ENCODE measurements at regions not wholly inside any gene's neighbourhood (a gene's known extent, or its start where the extent isn't known, plus 50 kb on each side); places are given as distances from the start of the nearest gene placed in this dataset.
"Not testable (repeated sequence)": the region's sequence is repeated elsewhere in the genome, so short reads cannot be mapped to it uniquely, and the experiment has no call there.

DNA sequence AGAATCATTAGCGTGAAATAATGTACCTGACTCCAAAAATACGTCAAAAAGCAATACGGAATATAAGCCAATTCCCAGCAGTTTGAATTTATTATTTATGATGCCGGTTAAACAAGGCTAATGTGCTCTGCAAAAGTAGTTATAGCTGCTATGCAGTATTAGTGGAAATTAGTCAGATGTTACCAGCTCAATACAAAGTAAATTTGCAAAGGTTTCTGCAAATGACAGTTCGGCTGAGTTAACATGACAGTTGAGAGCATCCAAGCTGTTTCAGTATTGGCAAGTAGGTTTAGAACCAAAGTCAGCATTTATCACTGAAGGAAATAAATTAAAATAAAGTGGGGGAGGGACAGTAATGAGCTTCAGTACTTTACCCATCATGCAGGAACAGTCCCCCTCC, 1665.8 kb upstream of the FLRT2 start:
- Mint-ChIP-seq H3K4me3 (no peak overlapping the region), H3K4me1 (no peaks in the 10 kb centered on the region), H3K27me3 (no peaks in the 10 kb centered on the region), H3K9me3 (peaks cover 0 to 12% (median 4%) of the 10 kb centered on the region in 7 donors), H3K27ac (no peak overlapping the region), H3K36me3 (no peaks in the 10 kb centered on the region)
- ATAC-seq (ENCODE audit: low read depth in 2 of 2) (no peak), DNase-seq (no peak)

DNA sequence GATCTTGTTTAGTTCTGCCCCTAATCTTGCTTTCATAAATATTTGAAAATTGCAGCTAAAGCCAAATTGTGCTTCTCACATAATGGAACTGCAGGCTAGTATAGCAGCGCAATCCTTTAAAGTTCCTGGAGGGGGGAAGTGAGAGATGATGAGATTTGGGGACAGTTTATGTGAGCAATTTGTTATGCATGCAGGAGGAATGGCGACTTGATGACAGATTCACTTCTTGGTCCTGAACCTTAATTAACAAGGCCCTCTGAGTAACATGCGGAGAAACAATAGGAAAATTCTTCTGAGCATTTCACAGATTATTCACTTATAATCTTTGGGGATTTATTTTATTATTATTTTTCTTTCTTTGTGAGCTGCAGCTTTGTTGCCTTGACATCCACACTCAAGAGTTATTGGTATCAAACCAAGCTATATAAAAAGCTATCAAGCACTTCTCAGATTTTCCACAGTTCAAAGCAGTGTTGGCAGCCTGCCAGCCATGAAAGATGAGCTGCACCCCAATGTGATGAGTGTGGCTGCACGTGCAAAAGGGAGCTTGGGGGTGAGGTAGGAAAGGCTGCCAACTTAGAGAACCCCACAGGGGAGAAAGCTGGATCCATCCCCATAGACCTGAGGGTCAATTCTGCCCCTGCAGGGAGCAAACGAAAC, 1662.2 kb upstream of the FLRT2 start:
- DNase-seq (no peak), ATAC-seq (ENCODE audit: low read depth in 2 of 2) (no peak)
- Mint-ChIP-seq H3K4me3 (no peak overlapping the region), H3K9me3 (peaks cover 0 to 11% (median 3%) of the 10 kb centered on the region in 7 donors), H3K36me3 (no peaks in the 10 kb centered on the region), H3K27me3 (no peaks in the 10 kb centered on the region), H3K27ac (no peak overlapping the region), H3K4me1 (no peaks in the 10 kb centered on the region)

DNA sequence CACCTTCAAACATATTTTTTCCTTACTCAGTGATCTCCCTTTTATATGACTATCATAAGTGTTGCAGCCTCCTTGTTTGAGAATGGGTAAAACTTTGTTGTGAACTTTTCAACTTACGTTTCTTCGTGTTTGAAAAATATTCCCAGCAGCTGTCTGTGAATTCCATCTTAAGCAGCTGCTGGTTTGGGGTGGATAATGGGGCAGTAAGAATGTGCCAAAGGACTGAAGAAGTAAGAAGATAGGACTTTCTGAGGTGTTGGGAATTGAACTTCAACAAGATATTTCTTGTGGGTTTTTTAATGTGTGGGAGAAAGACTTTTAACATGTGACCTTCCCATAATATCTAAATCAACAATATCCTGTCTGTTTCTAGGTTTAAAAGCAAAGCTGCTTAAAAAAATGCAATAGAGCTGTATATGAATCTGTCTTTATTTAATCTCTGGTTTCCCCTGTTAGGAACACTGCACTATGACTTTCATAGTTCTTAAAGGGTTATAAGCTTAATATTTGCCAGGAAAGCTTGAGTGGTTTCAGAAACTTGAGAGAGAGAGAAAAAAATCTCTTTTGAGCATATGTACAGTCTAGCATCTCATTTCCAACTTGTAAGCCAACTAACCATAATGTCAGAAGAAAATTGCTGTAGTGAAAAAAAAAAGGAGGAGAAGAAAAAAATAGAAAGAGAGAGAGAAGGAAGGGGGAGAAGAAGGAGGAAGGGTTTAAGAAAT, 1659.2 kb upstream of the FLRT2 start:
- Mint-ChIP-seq H3K4me1 (no peaks in the 10 kb centered on the region), H3K36me3 (no peaks in the 10 kb centered on the region), H3K4me3 (no peak overlapping the region), H3K27me3 (no peaks in the 10 kb centered on the region), H3K9me3 (peaks cover 0 to 8% (median 0%) of the 10 kb centered on the region in 7 donors), H3K27ac (no peak overlapping the region)
- ATAC-seq (ENCODE audit: low read depth in 2 of 2) = no peak
- DNase-seq = no peak

- H3K4me3 Mint-ChIP-seq = no peak overlapping the region
- no peak overlapping the region for H3K27ac Mint-ChIP-seq
- no peaks in the 10 kb centered on the region for H3K36me3 Mint-ChIP-seq
- H3K27me3 Mint-ChIP-seq = no peaks in the 10 kb centered on the region
- no peak for ATAC-seq (ENCODE audit: low read depth in 2 of 2)
- DNase-seq = no peak
- H3K9me3 Mint-ChIP-seq = peaks cover 0 to 11% (median 0%) of the 10 kb centered on the region in 7 donors
- no peaks in the 10 kb centered on the region for H3K4me1 Mint-ChIP-seq
These were observed 1656.3 kb upstream of the FLRT2 start for GRCh38 chr14:83873669-83874068.

DNA sequence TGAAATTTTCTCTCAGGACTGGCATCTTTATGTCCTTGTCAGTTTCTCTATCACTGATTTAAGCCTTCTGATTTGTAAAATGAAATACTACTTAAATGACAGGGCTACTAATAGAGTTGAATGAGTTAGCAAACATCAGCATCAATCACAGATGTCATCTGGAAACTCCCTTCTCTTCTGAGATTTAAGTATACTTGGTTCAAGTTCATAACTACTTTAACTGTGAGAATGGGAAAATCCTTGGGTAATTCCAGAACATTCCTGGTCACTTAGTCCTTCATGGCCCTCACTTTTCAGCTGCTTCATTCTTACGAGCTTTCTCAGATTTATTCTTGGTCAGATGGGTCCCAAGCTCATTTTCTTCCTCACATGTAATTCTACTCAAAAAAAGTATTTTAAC, 1655.3 kb upstream of the FLRT2 start:
- Mint-ChIP-seq H3K27me3 (no peaks in the 10 kb centered on the region), H3K4me1 (no peaks in the 10 kb centered on the region), H3K27ac (no peak overlapping the region), H3K9me3 (peaks cover 0 to 11% (median 0%) of the 10 kb centered on the region in 7 donors), H3K36me3 (no peaks in the 10 kb centered on the region), H3K4me3 (no peak overlapping the region)
- no peak for DNase-seq
- no peak for ATAC-seq (ENCODE audit: low read depth in 2 of 2)

DNA sequence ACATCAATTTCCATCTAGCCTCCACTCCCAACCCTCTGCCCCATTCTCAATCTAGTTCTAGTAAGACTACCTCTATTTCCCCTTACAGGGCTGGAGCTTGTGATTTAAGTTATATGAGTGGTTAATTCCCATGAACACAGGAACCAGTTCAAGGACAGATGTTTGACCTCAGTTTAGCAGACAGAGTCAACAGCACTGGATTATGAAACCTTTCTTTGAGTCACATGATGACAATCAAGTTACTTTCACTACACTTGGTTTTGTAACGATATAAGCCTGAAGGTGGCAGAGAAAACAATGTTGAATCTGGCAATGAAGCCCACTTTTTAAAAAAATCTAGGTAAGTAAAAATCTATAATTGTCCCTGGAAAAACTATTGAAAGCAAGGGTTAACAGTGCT, 1646.2 kb upstream of the FLRT2 start:
- H3K27ac Mint-ChIP-seq = no peak overlapping the region
- DNase-seq (no peak), ATAC-seq (ENCODE audit: low read depth in 2 of 2) (no peak)
- peaks cover 0 to 14% (median 5%) of the 10 kb centered on the region in 7 donors for H3K9me3 Mint-ChIP-seq
- H3K36me3 Mint-ChIP-seq = no peaks in the 10 kb centered on the region
- H3K27me3 Mint-ChIP-seq = no peaks in the 10 kb centered on the region
- H3K4me3 Mint-ChIP-seq = no peak overlapping the region
- no peaks in the 10 kb centered on the region for H3K4me1 Mint-ChIP-seq

- no peaks in the 10 kb centered on the region for H3K36me3 Mint-ChIP-seq
- H3K4me3 Mint-ChIP-seq = no peak overlapping the region
- DNase-seq (no peak), ATAC-seq (ENCODE audit: low read depth in 2 of 2) (no peak)
- peaks cover 0 to 8% (median 2%) of the 10 kb centered on the region in 7 donors for H3K9me3 Mint-ChIP-seq
- H3K27ac Mint-ChIP-seq = no peak overlapping the region
- H3K4me1 Mint-ChIP-seq = no peaks in the 10 kb centered on the region
- no peaks in the 10 kb centered on the region for H3K27me3 Mint-ChIP-seq
These were observed 1644.1 kb upstream of the FLRT2 start for GRCh38 chr14:83885837-83886293.

DNA sequence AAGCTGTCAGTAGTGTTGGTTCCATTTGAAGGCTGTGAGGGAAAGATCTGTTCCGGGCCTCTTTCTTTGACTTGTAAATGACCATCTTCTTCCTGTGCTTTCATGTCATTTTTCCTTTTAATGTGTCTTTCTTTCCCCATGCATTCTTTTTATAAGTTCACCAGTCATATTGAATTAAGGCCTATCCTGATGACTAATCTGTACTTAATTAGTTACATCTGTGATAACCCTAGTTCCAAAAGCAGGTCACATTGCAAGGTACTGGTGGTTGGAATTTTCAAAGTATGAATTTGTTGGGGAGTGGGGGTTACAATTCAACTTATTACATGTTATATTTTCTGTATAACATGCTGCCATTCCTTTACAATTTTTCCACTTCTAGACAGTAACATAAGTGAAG, 1642.1 kb upstream of the FLRT2 start:
- peaks cover 0 to 8% (median 2%) of the 10 kb centered on the region in 7 donors for H3K9me3 Mint-ChIP-seq

DNA sequence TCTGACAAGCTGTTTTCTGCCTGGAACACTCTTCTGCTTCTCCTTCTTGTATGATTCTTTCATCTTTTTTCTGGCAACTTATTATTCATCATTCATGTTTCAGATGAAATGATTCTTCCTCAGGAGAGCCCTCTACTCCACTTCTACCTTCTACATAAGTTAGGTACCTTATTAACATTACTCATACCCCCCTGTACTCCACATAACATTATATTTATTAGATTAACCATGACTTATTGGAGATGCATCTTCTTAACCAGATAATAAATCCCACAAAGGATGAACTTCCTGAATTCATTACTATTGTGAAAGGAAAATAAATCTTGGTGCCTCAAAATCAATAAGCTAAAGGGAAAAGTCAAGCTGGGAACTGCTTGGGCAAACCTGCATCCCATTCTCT, 1636.5 kb upstream of the FLRT2 start:
- Mint-ChIP-seq H3K4me3 (no peak overlapping the region), H3K27ac (no peak overlapping the region), H3K36me3 (no peaks in the 10 kb centered on the region), H3K27me3 (no peaks in the 10 kb centered on the region), H3K4me1 (no peaks in the 10 kb centered on the region), H3K9me3 (peaks cover 0 to 9% (median 0%) of the 10 kb centered on the region in 7 donors)
- ATAC-seq (ENCODE audit: low read depth in 2 of 2) = no peak
- no peak for DNase-seq

More for the DNA sequence above, 1642.1 kb upstream of the FLRT2 start:
- H3K36me3 Mint-ChIP-seq = no peaks in the 10 kb centered on the region
- no peaks in the 10 kb centered on the region for H3K27me3 Mint-ChIP-seq
- H3K4me3 Mint-ChIP-seq = no peak overlapping the region
- H3K4me1 Mint-ChIP-seq = no peaks in the 10 kb centered on the region
- no peak for DNase-seq
- H3K27ac Mint-ChIP-seq = no peak overlapping the region
- no peak for ATAC-seq (ENCODE audit: low read depth in 2 of 2)

DNA sequence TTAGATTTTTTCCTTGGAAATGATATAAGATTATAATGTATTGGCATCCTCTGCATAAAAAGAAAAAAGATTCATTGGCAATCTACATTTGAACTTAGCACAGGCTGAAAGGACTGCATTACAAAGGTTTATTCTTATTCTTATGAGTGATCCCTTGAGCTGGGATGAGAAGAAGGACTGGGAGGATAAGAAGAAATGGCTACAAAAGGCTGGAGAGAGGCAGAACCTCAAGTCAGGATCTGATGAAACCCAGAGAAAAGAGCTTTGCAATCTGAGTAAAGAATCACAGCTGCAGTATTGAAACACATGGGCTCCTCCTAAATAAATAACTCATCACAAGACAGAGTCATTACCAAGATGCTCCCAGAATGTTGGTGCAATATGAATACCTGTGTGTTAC, 1635.4 kb upstream of the FLRT2 start:
- ATAC-seq (ENCODE audit: low read depth in 2 of 2) (no peak), DNase-seq (no peak)
- H3K9me3 Mint-ChIP-seq = peaks cover 0 to 4% (median 0%) of the 10 kb centered on the region in 7 donors
- no peak overlapping the region for H3K4me3 Mint-ChIP-seq
- no peak overlapping the region for H3K27ac Mint-ChIP-seq
- no peaks in the 10 kb centered on the region for H3K27me3 Mint-ChIP-seq
- no peaks in the 10 kb centered on the region for H3K4me1 Mint-ChIP-seq
- no peaks in the 10 kb centered on the region for H3K36me3 Mint-ChIP-seq

DNA sequence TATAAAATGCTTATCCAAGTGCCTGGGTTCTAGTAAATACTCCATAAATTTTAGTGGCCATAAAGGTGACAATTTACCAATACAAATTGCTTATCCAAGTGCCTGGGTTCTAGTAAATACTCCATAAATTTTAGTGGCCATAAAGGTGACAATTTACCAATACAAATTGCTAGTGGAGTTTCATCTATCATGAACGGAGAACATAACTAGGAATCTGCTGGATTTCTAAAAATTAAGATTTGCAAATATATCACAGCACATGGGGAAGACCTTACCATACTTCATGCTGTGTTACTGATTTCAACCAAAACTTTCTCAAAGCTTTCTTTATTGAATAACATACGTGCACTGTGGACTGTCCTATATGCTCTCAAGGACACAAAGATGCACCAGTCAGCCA, 1631.4 kb upstream of the FLRT2 start:
- not testable (repeated sequence) for DNase-seq

DNA sequence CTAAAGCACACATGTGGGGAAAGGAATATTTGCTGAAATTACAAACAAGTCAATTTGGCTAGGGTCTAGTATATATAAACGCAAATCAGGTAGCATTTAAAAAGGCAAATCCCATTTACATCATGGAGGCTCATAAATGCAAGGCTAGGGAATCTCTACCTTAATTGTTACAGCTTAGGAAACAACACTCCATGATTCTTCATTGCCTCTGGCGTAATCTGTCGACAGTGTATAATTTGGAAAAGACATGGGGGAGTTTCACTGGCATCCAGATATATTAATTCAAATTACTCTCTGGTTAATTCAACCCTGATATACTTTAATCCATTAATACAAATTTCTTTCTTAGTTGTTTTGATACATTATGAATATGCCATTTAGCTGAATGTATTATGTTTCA, 1630.2 kb upstream of the FLRT2 start:
- Mint-ChIP-seq H3K27me3 (no peaks in the 10 kb centered on the region), H3K4me3 (no peak overlapping the region), H3K27ac (no peak overlapping the region), H3K36me3 (no peaks in the 10 kb centered on the region), H3K4me1 (no peaks in the 10 kb centered on the region), H3K9me3 (peaks cover 0 to 10% (median 0%) of the 10 kb centered on the region in 7 donors)
- no peak for DNase-seq
- ATAC-seq (ENCODE audit: low read depth in 2 of 2) = no peak

More for the DNA sequence above, 1631.4 kb upstream of the FLRT2 start:
- H3K27ac Mint-ChIP-seq; H3K36me3 Mint-ChIP-seq; H3K9me3 Mint-ChIP-seq; H3K4me1 Mint-ChIP-seq; H3K4me3 Mint-ChIP-seq; H3K27me3 Mint-ChIP-seq; ATAC-seq (ENCODE audit: low read depth in 2 of 2): not testable (repeated sequence)

- Mint-ChIP-seq H3K27me3 (no peaks in the 10 kb centered on the region), H3K4me3 (no peak overlapping the region), H3K4me1 (no peaks in the 10 kb centered on the region), H3K27ac (no peak overlapping the region), H3K9me3 (peaks cover 0 to 14% (median 5%) of the 10 kb centered on the region in 7 donors), H3K36me3 (no peaks in the 10 kb centered on the region)
- no peak for ATAC-seq (ENCODE audit: low read depth in 2 of 2)
- no peak for DNase-seq
These were observed 1624.8 kb upstream of the FLRT2 start for GRCh38 chr14:83905157-83905556.

- ATAC-seq (ENCODE audit: low read depth in 2 of 2) = no peak
- no peak overlapping the region for H3K4me3 Mint-ChIP-seq
- no peaks in the 10 kb centered on the region for H3K36me3 Mint-ChIP-seq
- peaks cover 0 to 9% (median 6%) of the 10 kb centered on the region in 7 donors for H3K9me3 Mint-ChIP-seq
- H3K27me3 Mint-ChIP-seq = no peaks in the 10 kb centered on the region
- no peaks in the 10 kb centered on the region for H3K4me1 Mint-ChIP-seq
- no peak for DNase-seq
- no peak overlapping the region for H3K27ac Mint-ChIP-seq
These were observed 1621.5 kb upstream of the FLRT2 start for GRCh38 chr14:83908419-83908818.
